SK-N-SH treated with all-trans-retinoic acid at 6 μM for 48 hours (cell line): ENCODE measurements at regions not wholly inside any gene's neighbourhood (a gene's known extent, or its start where the extent isn't known, plus 50 kb on each side); places are given as distances from the start of the nearest gene placed in this dataset.

ENCODE experiments used
- ATAC-seq: fragments of 200-7000 bp; cut with Tn5 transposase; 3 replicates; pipeline ENCODE4 v1.9.1; 2020; ENCODE audit warnings: mild to moderate bottlenecking, moderate library complexity
- BACH2 ChIP-seq: fragments of 250-450 bp; sonication (Bioruptor Pico); IDR thresholded peaks from 2 replicates; pipeline ENCODE4 v1.9.0; 2021; ENCODE audit warnings: mild to moderate bottlenecking, borderline replicate concordance
- CSDC2 ChIP-seq: fragments of 250-450 bp; sonication (Bioruptor Pico); IDR thresholded peaks from 2 replicates; pipeline ENCODE4 v1.5.0; 2020; ENCODE audit warnings: mild to moderate bottlenecking, moderate library complexity
- CSRNP3 ChIP-seq: fragments of 250-450 bp; sonication (Bioruptor Pico); IDR thresholded peaks from 2 replicates; pipeline ENCODE4 v1.5.1; 2021; ENCODE audit warnings: mild to moderate bottlenecking, moderate library complexity
- ESRRG ChIP-seq: fragments of 250-450 bp; sonication (Bioruptor Pico); IDR thresholded peaks from 2 replicates; pipeline ENCODE4 v1.6.1; 2021; ENCODE audit warnings: mild to moderate bottlenecking
- GLIS3 ChIP-seq: fragments of 250-450 bp; sonication (Bioruptor Pico); IDR thresholded peaks from 2 replicates; pipeline ENCODE4 v1.5.0; 2020; ENCODE audit warnings: mild to moderate bottlenecking, moderate library complexity
- ISL1 ChIP-seq: fragments of 250-450 bp; sonication (Bioruptor Pico); IDR thresholded peaks from 2 replicates; pipeline ENCODE4 v2.1.2; 2022; ENCODE audit warnings: mild to moderate bottlenecking, moderate library complexity
- OSR1 ChIP-seq: fragments of 250-450 bp; sonication (Bioruptor Pico); IDR thresholded peaks from 2 replicates; pipeline ENCODE4 v1.8.0; 2022; ENCODE audit warnings: moderate library complexity, mild to moderate bottlenecking, inconsistent platforms
- POU6F1 ChIP-seq: fragments of 250-450 bp; sonication (Bioruptor Pico); IDR thresholded peaks from 2 replicates; pipeline ENCODE4 v1.8.0; 2021; ENCODE audit warnings: low read depth, mild to moderate bottlenecking, moderate library complexity, borderline replicate concordance
- PPARA ChIP-seq: fragments of 250-450 bp; sonication (Bioruptor Pico); IDR thresholded peaks from 2 replicates; pipeline ENCODE4 v1.5.0; 2020; ENCODE audit warnings: mild to moderate bottlenecking, borderline replicate concordance
- RARB ChIP-seq: fragments of 250-450 bp; sonication (Bioruptor Pico); IDR thresholded peaks from 2 replicates; pipeline ENCODE4 v1.8.0; 2021; ENCODE audit warnings: mild to moderate bottlenecking, moderate library complexity
- SNAI2 ChIP-seq: fragments of 250-450 bp; sonication (Bioruptor Pico); IDR thresholded peaks from 2 replicates; pipeline ENCODE4 v1.5.0; 2020; ENCODE audit warnings: mild to moderate bottlenecking, moderate library complexity
- TCF4 ChIP-seq: fragments of 250-450 bp; sonication (Bioruptor Pico); IDR thresholded peaks from 2 replicates; pipeline ENCODE4 v1.8.0; 2021; ENCODE audit warnings: mild to moderate bottlenecking, moderate library complexity, borderline replicate concordance
- TSHZ2 ChIP-seq: fragments of 250-450 bp; sonication (Bioruptor Pico); IDR thresholded peaks from 2 replicates; pipeline ENCODE4 v1.5.0; 2020; ENCODE audit warnings: mild to moderate bottlenecking, moderate library complexity
- ZFP30 ChIP-seq: fragments of 450-650 bp; formaldehyde crosslinking; IDR thresholded peaks from 2 replicates; pipeline ENCODE4 v1.5.0; 2022; ENCODE audit warnings: mild to moderate bottlenecking, moderate library complexity
- ZNF70 ChIP-seq: fragments of 450-650 bp; formaldehyde crosslinking; IDR thresholded peaks from 2 replicates; pipeline ENCODE4 v1.5.0; 2020; ENCODE audit warnings: mild to moderate bottlenecking, moderate library complexity
- ZNF8 ChIP-seq: fragments of 450-650 bp; formaldehyde crosslinking; IDR thresholded peaks from 2 replicates; pipeline ENCODE4 v1.5.0; 2020; ENCODE audit warnings: mild to moderate bottlenecking, moderate library complexity

GRCh38 chr3:34256021-34256420 lies 457.6 kb downstream of the PDCD6IP start:
- no peak for ATAC-seq
- no peak for TF ChIP-seq BACH2 (CRISPR knock-in tag)
- no peak for TF ChIP-seq ZNF8
- no peak for TF ChIP-seq POU6F1 (CRISPR knock-in tag)
- TF ChIP-seq ZFP30 (CRISPR knock-in tag), result no peak
- TF ChIP-seq RARB (CRISPR knock-in tag), result no peak
- TF ChIP-seq, all 23 proteins: peak for 0

- TF ChIP-seq ZNF70 (no peak), GLIS3 (CRISPR knock-in tag) (no peak), ESRRG (CRISPR knock-in tag) (no peak), ISL1 (CRISPR knock-in tag) (no peak), POU6F1 (CRISPR knock-in tag) (no peak), RARB (CRISPR knock-in tag) (no peak), SNAI2 (no peak), ZNF8 (no peak)
- ATAC-seq, result no peak
Measured at GRCh38 chr3:34256791-34257190, 458.4 kb downstream of the PDCD6IP start.

- TF ChIP-seq ESRRG (CRISPR knock-in tag), result no peak
- TF ChIP-seq ZFP30 (CRISPR knock-in tag), result no peak
- no peak for TF ChIP-seq PPARA (CRISPR knock-in tag)
- TF ChIP-seq CSDC2 (CRISPR knock-in tag), result no peak
- TF ChIP-seq ISL1 (CRISPR knock-in tag), result no peak
- no peak for TF ChIP-seq POU6F1 (CRISPR knock-in tag)
- no peak for TF ChIP-seq OSR1 (CRISPR knock-in tag)
- TF ChIP-seq TSHZ2 (CRISPR knock-in tag), result no peak
- no peak for TF ChIP-seq ZNF70
- no peak for TF ChIP-seq ZNF8
- TF ChIP-seq RARB (CRISPR knock-in tag), result no peak
- TF ChIP-seq CSRNP3 (CRISPR knock-in tag), result no peak
- TF ChIP-seq TCF4 (CRISPR knock-in tag), result no peak
Measured at GRCh38 chr3:34258271-34258998, 460.0 kb downstream of the PDCD6IP start.

GRCh38 chr3:34260271-34261000 lies 462.0 kb downstream of the PDCD6IP start:
- TF ChIP-seq TSHZ2 (CRISPR knock-in tag) (no peak), ZFP30 (CRISPR knock-in tag) (no peak), RARB (CRISPR knock-in tag) (no peak), BACH2 (CRISPR knock-in tag) (no peak), ESRRG (CRISPR knock-in tag) (no peak), PPARA (CRISPR knock-in tag) (no peak), OSR1 (CRISPR knock-in tag) (no peak)
- ATAC-seq, result no peak

More at GRCh38 chr3:34258271-34258998, 460.0 kb downstream of the PDCD6IP start:
- ATAC-seq, result no peak
